ENCODE measurements at regions not wholly inside any gene's neighbourhood (a gene's known extent, or its start where the extent isn't known, plus 50 kb on each side); places are given as distances from the start of the nearest gene placed in this dataset.

- TF ChIP-seq POLR2AphosphoS5 (IDR thresholded peaks at IDR 0.05; ENCODE audit: insufficient read depth, low read depth, low read length) (no peak), CTCF (IDR thresholded peaks at IDR 0.05; ENCODE audit: extremely low read depth in 1 of 2, insufficient read depth in 1 of 2, low read depth in 1 of 2, low read length in 2 of 2) (no peak), MAX (IDR thresholded peaks at IDR 0.05; ENCODE audit: insufficient read depth, insufficient read length) (no peak), FOS (IDR thresholded peaks at IDR 0.05; ENCODE audit: borderline replicate concordance, insufficient read depth, low read length) (no peak), EZH2 (IDR thresholded peaks at IDR 0.05; ENCODE audit: borderline replicate concordance, low read depth, low read length, severe bottlenecking) (no peak), POLR2A (IDR thresholded peaks at IDR 0.05; ENCODE audit: low read depth, low read length) (no peak), JUN (IDR thresholded peaks at IDR 0.05; ENCODE audit: borderline replicate concordance, insufficient read depth, insufficient read length, low read depth) (no peak)
These were observed 486.5 kb downstream of the SIPA1L2 start for GRCh38 chr1:232143315-232143886.

Data from endothelial cell of umbilical vein (primary cell).